Esophagus squamous epithelium (tissue), 5 donors: ENCODE measurements at regions not wholly inside any gene's neighbourhood (a gene's known extent, or its start where the extent isn't known, plus 50 kb on each side); places are given as distances from the start of the nearest gene placed in this dataset.

ENCODE experiments used
- DNase-seq: peaks from one replicate; lab custom pipeline; 2025; lab: John Stamatoyannopoulos, UW
- H3K27ac ChIP-seq, 4 donors: fragments of 200-600 bp; sonication (generic); one replicate each; pipeline ENCODE4 v1.5.1; 2016 to 2019; ENCODE audit warnings: mild to moderate bottlenecking in 1 of 4
- H3K27me3 ChIP-seq, 4 donors: fragments of 200-600 bp; sonication (generic); 1 replicate in 3 of 4; 2 replicates in 1 of 4; pipeline versions ENCODE4 v1.5.1 to v1.6.0; 2017 to 2021; ENCODE audit warnings: antibody characterized with exemption in 1 of 4
- H3K36me3 ChIP-seq, 3 donors: fragments of 200-600 bp; sonication (generic); one replicate each; pipeline ENCODE4 v1.5.1; 2016 to 2019
- H3K4me1 ChIP-seq, 3 donors: fragments of 200-600 bp; sonication (generic); one replicate each; pipeline ENCODE4 v1.5.1; 2017 to 2019
- H3K4me3 ChIP-seq, 4 donors: fragments of 200-600 bp; sonication (generic); 1 replicate in 3 of 4; 2 replicates in 1 of 4; pipeline ENCODE4 v1.5.1; 2016 to 2019; ENCODE audit warnings: mild to moderate bottlenecking in 2 of 4, moderate library complexity in 1 of 4
- H3K9me3 ChIP-seq, 3 donors: fragments of 200-600 bp; sonication (generic); one replicate each; pipeline ENCODE4 v1.5.1; 2016 to 2019
- CTCF ChIP-seq, 6 experiments: fragments of 450-650 bp in 4 of 6; fragments of 200-600 bp in 2 of 6; sonication (generic) in 2 of 6; IDR thresholded peaks; one replicate each; pipeline ENCODE4 v1.5.1; 2016 to 2019; ENCODE audit warnings: antibody characterized with exemption in 6 of 6, mild to moderate bottlenecking in 4 of 6, moderate library complexity in 4 of 6
- POLR2A ChIP-seq, 4 donors: fragments of 450-650 bp; IDR thresholded peaks; one replicate each; pipeline ENCODE4 v1.6.1; 2017; ENCODE audit warnings: antibody characterized with exemption in 4 of 4, mild to moderate bottlenecking in 4 of 4, moderate library complexity in 3 of 4
- WGBS, 2 donors: methylation state at CpG; one replicate each; pipeline ENCODE4 v1.1.5; 2018; 5-methylcytosine and 5-hydroxymethylcytosine counted together
- intact Hi-C: fragments of 100-400 bp; cut with DNase I; formaldehyde crosslinking; loops from one replicate; pipeline ENCODE4 v1.15.0; 2022
- donor health status: DM: yes; HTN: yes; CAD: no.

GRCh38 chr7:50153995-50154394 is 60.9 kb upstream of the ZPBP start:
- WGBS, 2 donors: 87 to 89% methylated on average over 6 of the region's 6 CpGs
- Histone ChIP-seq H3K36me3 (no peaks in the 10 kb centered on the region), H3K4me1 (no peaks in the 10 kb centered on the region), H3K9me3 (no peaks in the 10 kb centered on the region), H3K27me3 (no peaks in the 10 kb centered on the region), H3K27ac (no peak overlapping the region), H3K4me3 (no peak overlapping the region)
- intact Hi-C loops: no loop called here
- DNase-seq: no peak
- TF ChIP-seq POLR2A (IDR thresholded peaks at IDR 0.05) (no peak), CTCF (IDR thresholded peaks at IDR 0.05) (no peak)

GRCh38 chr7:50153148-50153547 is 60.1 kb upstream of the ZPBP start:
- Histone ChIP-seq H3K27me3 (no peaks in the 10 kb centered on the region), H3K36me3 (no peaks in the 10 kb centered on the region), H3K27ac (no peak overlapping the region), H3K4me3 (no peak overlapping the region), H3K9me3 (no peaks in the 10 kb centered on the region), H3K4me1 (no peaks in the 10 kb centered on the region)
- TF ChIP-seq POLR2A (IDR thresholded peaks at IDR 0.05) (no peak), CTCF (IDR thresholded peaks at IDR 0.05) (no peak)
- intact Hi-C loops: no loop called here
- DNase-seq: no peak

- H3K4me3 ChIP-seq: no peak overlapping the region
- H3K9me3 ChIP-seq: no peaks in the 10 kb centered on the region
- H3K36me3 ChIP-seq: no peaks in the 10 kb centered on the region
- DNase-seq: no peak
- H3K27me3 ChIP-seq: no peaks in the 10 kb centered on the region
- no peak for TF ChIP-seq POLR2A (IDR thresholded peaks at IDR 0.05)
- TF ChIP-seq CTCF (IDR thresholded peaks at IDR 0.05): no peak
- H3K4me1 ChIP-seq: no peaks in the 10 kb centered on the region
- intact Hi-C loops: no loop called here
- 72 to 79% methylated on average over 7 to 8 of the region's 8 CpGs for WGBS, 2 donors
- no peak overlapping the region for H3K27ac ChIP-seq
Measured at GRCh38 chr7:50152486-50152885, 59.4 kb upstream of the ZPBP start.

GRCh38 chr7:50151661-50152060 is 58.6 kb upstream of the ZPBP start:
- intact Hi-C loops: no loop called here
- Histone ChIP-seq H3K9me3 (no peaks in the 10 kb centered on the region), H3K36me3 (no peaks in the 10 kb centered on the region), H3K4me3 (no peak overlapping the region), H3K4me1 (no peaks in the 10 kb centered on the region), H3K27ac (no peak overlapping the region), H3K27me3 (no peaks in the 10 kb centered on the region)
- no peak for TF ChIP-seq CTCF (IDR thresholded peaks at IDR 0.05)
- no peak for TF ChIP-seq POLR2A (IDR thresholded peaks at IDR 0.05)
- 62 to 80% methylated on average over 3 of the region's 3 CpGs for WGBS, 2 donors
- DNase-seq: no peak

GRCh38 chr7:50151001-50151400 is 58.0 kb upstream of the ZPBP start:
- no peak overlapping the region for H3K27ac ChIP-seq
- 54 to 70% methylated on average over 2 of the region's 2 CpGs for WGBS, 2 donors

More at GRCh38 chr7:50151001-50151400, 58.0 kb upstream of the ZPBP start:
- H3K27me3 ChIP-seq: no peaks in the 10 kb centered on the region
- no peak overlapping the region for H3K4me3 ChIP-seq
- TF ChIP-seq POLR2A (IDR thresholded peaks at IDR 0.05) (no peak), CTCF (IDR thresholded peaks at IDR 0.05) (no peak)
- no peaks in the 10 kb centered on the region for H3K36me3 ChIP-seq
- H3K9me3 ChIP-seq: no peaks in the 10 kb centered on the region
- no peaks in the 10 kb centered on the region for H3K4me1 ChIP-seq
- no peak for DNase-seq
- intact Hi-C loops: no loop called here
